Kidney epithelial cell (primary cell): ENCODE measurements at regions not wholly inside any gene's neighbourhood (a gene's known extent, or its start where the extent isn't known, plus 50 kb on each side); places are given as distances from the start of the nearest gene placed in this dataset.

ENCODE experiments used
- DNase-seq: peaks from one replicate; pipeline ENCODE4 v3.0.0-alpha.2; 2010; ENCODE audit warnings: low read depth
- H3K27me3 ChIP-seq: 2 replicates; pipeline ENCODE4 v1.6.0; 2011; ENCODE audit warnings: low read length; ENCODE audit not compliant: control insufficient read depth, insufficient read depth
- H3K36me3 ChIP-seq: 2 replicates; pipeline ENCODE4 v1.5.1; 2011; ENCODE audit warnings: low read length; ENCODE audit not compliant: control insufficient read depth, insufficient read depth
- H3K4me3 ChIP-seq: 2 replicates; pipeline ENCODE4 v1.5.1; 2011; ENCODE audit warnings: low read depth, mild to moderate bottlenecking, control low read depth, low read length
- CTCF ChIP-seq: IDR thresholded peaks from 2 replicates; pipeline ENCODE4 v1.5.1; 2011; ENCODE audit warnings: mild to moderate bottlenecking, moderate library complexity, low read length, control low read depth, inconsistent platforms; ENCODE audit not compliant: insufficient read depth, poor library complexity, severe bottlenecking

GRCh38 chr21:24316277-24316922 lies 1290.9 kb downstream of the MRPL39 start:
- no peaks in the 10 kb centered on the region for H3K36me3 ChIP-seq
- no peaks in the 10 kb centered on the region for H3K27me3 ChIP-seq
- no peak for DNase-seq
- no peak for TF ChIP-seq CTCF
- H3K4me3 ChIP-seq: no peak overlapping the region

DNA sequence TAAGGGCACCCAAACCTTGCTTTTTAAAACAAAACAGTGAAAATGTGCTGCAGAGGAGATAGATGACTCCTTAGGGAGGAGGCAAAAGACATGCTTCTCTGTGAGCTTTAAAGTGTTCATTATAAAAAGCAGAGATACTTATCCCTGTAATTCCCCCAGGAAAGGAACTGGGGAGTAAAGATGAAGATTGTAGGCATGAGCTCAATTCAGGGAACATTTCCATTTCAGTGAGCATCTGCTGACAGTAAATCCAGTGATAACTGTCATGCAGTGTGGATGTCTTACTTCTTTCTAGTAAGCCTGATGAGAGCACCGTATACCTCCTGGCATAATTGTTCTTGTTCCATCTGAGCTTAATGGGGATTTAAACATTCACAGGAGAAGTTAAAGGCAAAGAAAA lies 1296.5 kb downstream of the MRPL39 start:
- Histone ChIP-seq H3K4me3 (no peak overlapping the region), H3K27me3 (no peaks in the 10 kb centered on the region), H3K36me3 (no peaks in the 10 kb centered on the region)
- DNase-seq: no peak
- TF ChIP-seq CTCF: no peak

DNA sequence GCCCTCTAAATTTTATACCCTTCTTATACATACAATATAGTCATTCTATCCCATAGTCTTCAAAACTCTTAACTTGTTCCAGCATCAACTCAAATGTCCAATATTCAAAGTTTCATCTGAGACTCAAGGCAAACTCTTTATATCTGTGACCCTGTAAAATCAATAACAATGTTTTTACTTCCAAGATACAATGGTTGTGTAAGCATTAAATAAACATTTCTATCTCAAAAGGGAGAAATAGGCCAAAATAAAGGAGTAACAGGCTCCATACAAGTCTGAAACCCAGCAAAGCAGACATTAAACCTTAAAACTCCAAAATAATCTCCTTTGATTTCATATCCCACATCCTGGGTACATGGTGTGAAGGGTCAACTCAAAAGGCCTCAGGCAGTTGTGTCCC lies 1299.1 kb downstream of the MRPL39 start:
- no peaks in the 10 kb centered on the region for H3K36me3 ChIP-seq
- no peak overlapping the region for H3K4me3 ChIP-seq
- DNase-seq: no peak
- H3K27me3 ChIP-seq: no peaks in the 10 kb centered on the region
- no peak for TF ChIP-seq CTCF

DNA sequence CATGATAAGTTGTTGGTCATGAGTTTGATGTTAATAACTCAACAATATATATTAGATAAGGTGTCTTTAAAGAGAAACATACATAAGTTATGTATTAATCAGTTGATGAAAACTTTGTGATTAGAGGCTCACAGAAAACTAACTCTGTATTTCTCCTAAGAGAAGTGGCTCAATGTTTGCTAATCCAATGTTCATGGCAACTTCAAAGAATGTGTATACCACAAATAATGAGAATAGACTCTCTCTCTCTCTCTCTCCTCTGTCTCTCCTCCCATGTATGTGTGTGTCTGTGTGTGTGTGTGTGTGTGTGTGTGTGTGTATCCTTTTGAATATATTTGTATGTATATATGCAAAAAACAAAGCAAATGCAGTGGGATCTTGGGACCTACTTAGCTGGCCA lies 1304.9 kb downstream of the MRPL39 start:
- DNase-seq: no peak
- H3K36me3 ChIP-seq: no peaks in the 10 kb centered on the region
- no peak overlapping the region for H3K4me3 ChIP-seq
- TF ChIP-seq CTCF: no peak
- H3K27me3 ChIP-seq: no peaks in the 10 kb centered on the region

DNA sequence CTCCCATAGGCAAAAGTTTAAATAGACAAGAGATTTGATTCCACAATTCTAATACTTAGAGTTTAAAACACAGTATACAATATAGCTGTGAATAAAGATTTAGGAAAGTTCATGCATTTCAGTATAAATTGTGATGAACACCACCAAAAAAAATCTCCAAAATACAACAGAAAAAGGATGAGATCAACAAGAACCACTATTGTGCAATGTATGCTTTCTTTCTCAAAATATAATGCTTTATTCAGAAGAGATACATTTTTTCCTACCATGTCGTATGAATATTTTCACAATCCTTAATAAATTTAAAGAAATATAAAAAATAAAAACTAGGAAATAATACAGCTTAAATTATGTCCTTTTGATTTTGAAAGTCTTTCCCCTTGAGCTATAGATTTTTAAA lies 1309.2 kb downstream of the MRPL39 start:
- H3K27me3 ChIP-seq: no peaks in the 10 kb centered on the region
- H3K36me3 ChIP-seq: no peaks in the 10 kb centered on the region
- no peak overlapping the region for H3K4me3 ChIP-seq
- DNase-seq: no peak
- no peak for TF ChIP-seq CTCF

- DNase-seq: no peak
- TF ChIP-seq CTCF: no peak
These were observed 1313.1 kb downstream of the MRPL39 start for GRCh38 chr21:24294171-24294570.

More at GRCh38 chr21:24294171-24294570, 1313.1 kb downstream of the MRPL39 start:
- no peaks in the 10 kb centered on the region for H3K27me3 ChIP-seq
- H3K36me3 ChIP-seq: no peaks in the 10 kb centered on the region
- no peak overlapping the region for H3K4me3 ChIP-seq
